H9 (cell line): ENCODE measurements at regions not wholly inside any gene's neighbourhood (a gene's known extent, or its start where the extent isn't known, plus 50 kb on each side); places are given as distances from the start of the nearest gene placed in this dataset.

Experiments
- DNase-seq: peaks from one replicate; pipeline ENCODE4 v3.0.0-alpha.2; 2017
- H2AFZ ChIP-seq: one replicate; pipeline ENCODE4 v1.6.1; 2013; ENCODE audit warnings: mild to moderate bottlenecking, low read length, control low read depth, moderate library complexity
- H2AK5ac ChIP-seq: 2 replicates; pipeline ENCODE4 v1.6.1; 2013; ENCODE audit warnings: low read length, control low read depth, mixed read lengths; ENCODE audit not compliant: insufficient read length
- H2BK120ac ChIP-seq: one replicate; pipeline ENCODE4 v1.6.1; 2013; ENCODE audit warnings: low read depth, mild to moderate bottlenecking, low read length, control low read depth, inconsistent platforms; ENCODE audit not compliant: poor library complexity, severe bottlenecking
- H2BK12ac ChIP-seq: 2 replicates; pipeline ENCODE4 v1.6.1; 2013; ENCODE audit warnings: low read length, control low read depth, mixed read lengths, low read depth; ENCODE audit not compliant: insufficient read length
- H2BK15ac ChIP-seq: 2 replicates; pipeline ENCODE4 v1.6.1; 2013; ENCODE audit warnings: low read depth, low read length, control low read depth
- H2BK20ac ChIP-seq: one replicate; pipeline ENCODE4 v1.6.1; 2013; ENCODE audit warnings: low read depth, mild to moderate bottlenecking, low read length, control low read depth, inconsistent platforms; ENCODE audit not compliant: poor library complexity, severe bottlenecking
- H2BK5ac ChIP-seq: 2 replicates; pipeline ENCODE4 v1.6.1; 2013; ENCODE audit warnings: low read length, control low read depth, mixed read lengths; ENCODE audit not compliant: insufficient read length
- H3K14ac ChIP-seq: 2 replicates; pipeline ENCODE4 v1.6.1; 2013; ENCODE audit warnings: low read length, control low read depth; ENCODE audit not compliant: insufficient read depth
- H3K18ac ChIP-seq: 2 replicates; pipeline ENCODE4 v1.6.1; 2013; ENCODE audit warnings: low read depth, mild to moderate bottlenecking, mixed read lengths, low read length, control low read depth; ENCODE audit not compliant: insufficient read length
- H3K23ac ChIP-seq: 2 replicates; pipeline ENCODE4 v1.6.1; 2013; ENCODE audit warnings: low read length, control low read depth, mixed read lengths, low read depth; ENCODE audit not compliant: insufficient read length
- H3K23me2 ChIP-seq: 2 replicates; pipeline ENCODE4 v1.6.1; 2013; ENCODE audit warnings: low read depth, mild to moderate bottlenecking, mixed read lengths, low read length, control low read depth; ENCODE audit not compliant: insufficient read length, poor library complexity, severe bottlenecking
- H3K27ac ChIP-seq: 2 replicates; pipeline ENCODE4 v1.5.1; 2013; ENCODE audit warnings: low read length, control low read depth, mixed read lengths, low read depth; ENCODE audit not compliant: insufficient read length
- H3K27me3 ChIP-seq: 2 replicates; pipeline ENCODE4 v1.6.1; 2013; ENCODE audit warnings: low read length, control low read depth, inconsistent platforms; ENCODE audit not compliant: insufficient read depth
- H3K4ac ChIP-seq: 2 replicates; pipeline ENCODE4 v1.6.1; 2013; ENCODE audit warnings: low read depth, mild to moderate bottlenecking, control low read depth, inconsistent platforms, low read length, moderate library complexity
- H3K4me1 ChIP-seq: 2 replicates; pipeline ENCODE4 v1.6.1; 2013; ENCODE audit warnings: low read length, control low read depth, inconsistent platforms; ENCODE audit not compliant: insufficient read depth
- H3K4me2 ChIP-seq: 2 replicates; pipeline ENCODE4 v1.6.1; 2013; ENCODE audit warnings: low read length, control low read depth, mixed read lengths; ENCODE audit not compliant: insufficient read length, insufficient read depth
- H3K56ac ChIP-seq: 2 replicates; pipeline ENCODE4 v1.6.1; 2013; ENCODE audit warnings: low read depth, mild to moderate bottlenecking, mixed read lengths, low read length, control low read depth; ENCODE audit not compliant: insufficient read length
- H3K79me1 ChIP-seq: 2 replicates; pipeline ENCODE4 v1.6.1; 2013; ENCODE audit warnings: low read depth, mild to moderate bottlenecking, moderate library complexity, low read length, control low read depth, inconsistent platforms; ENCODE audit not compliant: insufficient read depth, poor library complexity, severe bottlenecking
- H3K79me2 ChIP-seq: 2 replicates; pipeline ENCODE4 v1.6.1; 2013; ENCODE audit warnings: low read length, control low read depth, inconsistent platforms; ENCODE audit not compliant: insufficient read depth
- H3K9ac ChIP-seq: 2 replicates; pipeline ENCODE4 v1.6.1; 2013; ENCODE audit warnings: low read length, control low read depth, mixed read lengths; ENCODE audit not compliant: insufficient read length; ENCODE audit errors: extremely low read depth
- H3K9me3 ChIP-seq: one replicate; pipeline ENCODE4 v1.6.1; 2013; ENCODE audit warnings: low read depth, low read length, inconsistent platforms; ENCODE audit not compliant: control insufficient read depth
- H3T11ph ChIP-seq: one replicate; pipeline ENCODE4 v1.6.1; 2013; ENCODE audit warnings: mild to moderate bottlenecking, low read length, control low read depth, inconsistent platforms
- H4K20me1 ChIP-seq: one replicate; pipeline ENCODE4 v1.6.1; 2013; ENCODE audit not compliant: control insufficient read depth, insufficient read length, insufficient read depth
- H4K5ac ChIP-seq: 2 replicates; pipeline ENCODE4 v1.6.1; 2013; ENCODE audit warnings: low read depth, mild to moderate bottlenecking, mixed read lengths, low read length, control low read depth; ENCODE audit not compliant: insufficient read length
- H4K8ac ChIP-seq: replicated peaks from 2 replicates; pipeline ENCODE4 v1.6.1; 2013; ENCODE audit warnings: low read length, control low read depth, mixed read lengths, low read depth; ENCODE audit not compliant: insufficient read length
- H4K91ac ChIP-seq: 2 replicates; pipeline ENCODE4 v1.6.1; 2013; ENCODE audit warnings: low read depth, mild to moderate bottlenecking, moderate library complexity, mixed read lengths, low read length, control low read depth; ENCODE audit not compliant: insufficient read length
- H3K27ac Mint-ChIP-seq, 3 experiments: 2 replicates in 2 of 3; 3 replicates in 1 of 3; pipeline ENCODE4 v1.8.0; 2020 to 2021; ENCODE audit warnings: mixed read lengths in 3 of 3, mild to moderate bottlenecking in 1 of 3, moderate library complexity in 1 of 3
- H3K27me3 Mint-ChIP-seq: 2 replicates; pipeline ENCODE4 v1.8.0; 2021; ENCODE audit warnings: low read depth, mild to moderate bottlenecking, moderate library complexity, mixed read lengths
- H3K36me3 Mint-ChIP-seq, 3 experiments: 2 replicates in 2 of 3; 3 replicates in 1 of 3; pipeline ENCODE4 v1.8.0; 2020 to 2021; ENCODE audit warnings: low read depth in 3 of 3, mixed read lengths in 3 of 3; ENCODE audit not compliant: insufficient read depth in 1 of 3
- H3K4me1 Mint-ChIP-seq, 2 experiments: 2 replicates each; pipeline ENCODE4 v1.8.0; 2020; ENCODE audit warnings: mixed read lengths in 2 of 2
- H3K4me3 Mint-ChIP-seq, 2 experiments: 2 replicates in 1 of 2; 3 replicates in 1 of 2; pipeline ENCODE4 v1.8.0; 2020 to 2021; ENCODE audit warnings: mild to moderate bottlenecking in 2 of 2, mixed read lengths in 2 of 2, moderate library complexity in 1 of 2
- H3K9me3 Mint-ChIP-seq, 2 experiments: 2 replicates in 1 of 2; 3 replicates in 1 of 2; pipeline ENCODE4 v1.8.0; 2020; ENCODE audit warnings: mild to moderate bottlenecking in 2 of 2, mixed read lengths in 2 of 2, moderate library complexity in 1 of 2
- CTCF ChIP-seq: fragments of 200-600 bp; sonication (generic); conservative IDR thresholded peaks from 3 replicates; pipeline ENCODE4 v1.8.0; 2021; ENCODE audit warnings: antibody characterized with exemption, mild to moderate bottlenecking
- WGBS: extraction: QIAGEN DNeasy Blood & Tissue Kit; methylation state at CpG from one replicate; pipeline ENCODE4 v1.1.7; 2013; ENCODE audit warnings: missing lambda C conversion rate, low lambda C conversion rate, mixed read lengths; ENCODE audit not compliant: insufficient read length; ENCODE audit errors: extremely low coverage; 5-methylcytosine and 5-hydroxymethylcytosine counted together

- Mint-ChIP-seq H3K36me3 (no peaks in the 10 kb centered on the region; a peak in 1 of 7 replicates), H3K4me3 (no peak overlapping the region), H3K4me1 (peaks cover 0 to 6% of the 10 kb centered on the region in 2 experiments; a peak in 2 of 4 replicates), H3K27ac (no peak overlapping the region), H3K9me3 (no peaks in the 10 kb centered on the region), H3K27me3 (no peaks in the 10 kb centered on the region; the same call in 1 of the 2 replicates)
- Histone ChIP-seq H3K4ac (no peak overlapping the region), H3K23me2 (no peaks in the 10 kb centered on the region), H3K9ac (no peak overlapping the region), H3K18ac (no peak overlapping the region), H4K20me1 (no peaks in the 10 kb centered on the region), H3K79me1 (no peaks in the 10 kb centered on the region), H3K4me1 (peaks cover 2% of the 10 kb centered on the region; the same call in 1 of the 2 replicates), H3T11ph (no peak overlapping the region), H3K4me2 (no peak overlapping the region), H4K5ac (no peak overlapping the region), H2BK120ac (no peak overlapping the region), H2AK5ac (no peak overlapping the region), H3K79me2 (no peaks in the 10 kb centered on the region), H2BK20ac (no peak overlapping the region), H3K27ac (no peak overlapping the region), H2BK5ac (no peak overlapping the region), H2BK12ac (no peak overlapping the region), H3K56ac (no peak overlapping the region), H2BK15ac (no peak overlapping the region), H4K8ac (no peak overlapping the region), H4K91ac (no peak overlapping the region), H3K27me3 (no peaks in the 10 kb centered on the region), H2AFZ (no peak overlapping the region), H3K14ac (no peak overlapping the region), H3K23ac (no peak overlapping the region), H3K9me3 (no peaks in the 10 kb centered on the region)
- no peak for TF ChIP-seq CTCF
- DNase-seq: no peak
- no CpG with 5 or more reads among the region's 2 CpGs for WGBS
These were observed 52.2 kb upstream of the TOM1L1 start for GRCh38 chr17:54848368-54848987.
